ENCODE measurements at regions not wholly inside any gene's neighbourhood (a gene's known extent, or its start where the extent isn't known, plus 50 kb on each side); places are given as distances from the start of the nearest gene placed in this dataset.
A peak's percentile ranks its signal among the peaks of the same experiment; 100 is the strongest.

- Mint-ChIP-seq H3K27me3 (peaks cover 4% of the 10 kb centered on the region), H3K27ac (no peak overlapping the region), H3K9me3 (no peaks in the 10 kb centered on the region)
Measured at GRCh38 chr2:215517391-215517790, 81.5 kb upstream of the FN1 start.

GRCh38 chr2:215514516-215514915 is 78.6 kb upstream of the FN1 start:
- H3K27ac Mint-ChIP-seq, result peak overlapping the region; percentile 52
- DNase-seq, result no peak
- no peaks in the 10 kb centered on the region for H3K4me1 Mint-ChIP-seq
- ATAC-seq, result no peak
- H3K36me3 Mint-ChIP-seq (ENCODE audit: low read depth), result no peaks in the 10 kb centered on the region
- H3K27me3 Mint-ChIP-seq, result peaks cover 4% of the 10 kb centered on the region
- no peaks in the 10 kb centered on the region for H3K9me3 Mint-ChIP-seq
- H3K4me3 Mint-ChIP-seq, result no peak overlapping the region

More at GRCh38 chr2:215517391-215517790, 81.5 kb upstream of the FN1 start:
- H3K36me3 Mint-ChIP-seq (ENCODE audit: low read depth), result no peaks in the 10 kb centered on the region
- ATAC-seq (no peak), DNase-seq (no peak)
- no peaks in the 10 kb centered on the region for H3K4me1 Mint-ChIP-seq
- no peak overlapping the region for H3K4me3 Mint-ChIP-seq

- H3K27me3 Mint-ChIP-seq, result peaks cover 4% of the 10 kb centered on the region
- H3K27ac Mint-ChIP-seq, result no peak overlapping the region
- ATAC-seq (no peak), DNase-seq (no peak)
- H3K4me1 Mint-ChIP-seq, result no peaks in the 10 kb centered on the region
- no peak overlapping the region for H3K4me3 Mint-ChIP-seq
- no peaks in the 10 kb centered on the region for H3K36me3 Mint-ChIP-seq (ENCODE audit: low read depth)
- H3K9me3 Mint-ChIP-seq, result no peaks in the 10 kb centered on the region
Measured at GRCh38 chr2:215511454-215512346, 75.8 kb upstream of the FN1 start.

GRCh38 chr2:215507836-215508235 is 72.0 kb upstream of the FN1 start:
- Mint-ChIP-seq H3K27ac (no peak overlapping the region), H3K9me3 (no peaks in the 10 kb centered on the region), H3K27me3 (peaks cover 2% of the 10 kb centered on the region), H3K36me3 (ENCODE audit: low read depth) (no peaks in the 10 kb centered on the region), H3K4me1 (no peaks in the 10 kb centered on the region), H3K4me3 (no peak overlapping the region)
- ATAC-seq (no peak), DNase-seq (no peak)

GRCh38 chr2:215507136-215507535 is 71.3 kb upstream of the FN1 start:
- Mint-ChIP-seq H3K9me3 (no peaks in the 10 kb centered on the region), H3K36me3 (ENCODE audit: low read depth) (no peaks in the 10 kb centered on the region), H3K4me3 (no peak overlapping the region), H3K27ac (no peak overlapping the region), H3K27me3 (peaks cover 2% of the 10 kb centered on the region), H3K4me1 (no peaks in the 10 kb centered on the region)
- DNase-seq, result no peak
- ATAC-seq, result no peak

- Mint-ChIP-seq H3K36me3 (ENCODE audit: low read depth) (no peaks in the 10 kb centered on the region), H3K4me3 (no peak overlapping the region), H3K4me1 (no peaks in the 10 kb centered on the region), H3K9me3 (no peaks in the 10 kb centered on the region), H3K27me3 (peaks cover 2% of the 10 kb centered on the region), H3K27ac (no peak overlapping the region)
- DNase-seq (no peak), ATAC-seq (no peak)
Measured at GRCh38 chr2:215506604-215506990, 70.7 kb upstream of the FN1 start.

- no peak overlapping the region for H3K4me3 Mint-ChIP-seq
- no peak for DNase-seq
- no peaks in the 10 kb centered on the region for H3K4me1 Mint-ChIP-seq
- ATAC-seq, result no peak
- H3K27ac Mint-ChIP-seq, result no peak overlapping the region
- H3K27me3 Mint-ChIP-seq, result peaks cover 2% of the 10 kb centered on the region
- no peaks in the 10 kb centered on the region for H3K9me3 Mint-ChIP-seq
- no peaks in the 10 kb centered on the region for H3K36me3 Mint-ChIP-seq (ENCODE audit: low read depth)
Measured at GRCh38 chr2:215505044-215505786, 69.3 kb upstream of the FN1 start.

- no peak for ATAC-seq
- Mint-ChIP-seq H3K36me3 (ENCODE audit: low read depth) (no peaks in the 10 kb centered on the region), H3K4me3 (no peak overlapping the region), H3K27me3 (peaks cover 2% of the 10 kb centered on the region), H3K4me1 (no peaks in the 10 kb centered on the region), H3K9me3 (no peaks in the 10 kb centered on the region), H3K27ac (no peak overlapping the region)
- DNase-seq, result no peak
Measured at GRCh38 chr2:215504547-215504946, 68.7 kb upstream of the FN1 start.

- Mint-ChIP-seq H3K36me3 (ENCODE audit: low read depth) (no peaks in the 10 kb centered on the region), H3K27ac (no peak overlapping the region), H3K4me1 (no peaks in the 10 kb centered on the region), H3K4me3 (no peak overlapping the region), H3K9me3 (no peaks in the 10 kb centered on the region), H3K27me3 (peaks cover 5% of the 10 kb centered on the region)
- no peak for ATAC-seq
- DNase-seq, result no peak
Measured at GRCh38 chr2:215503381-215503780, 67.5 kb upstream of the FN1 start.

GRCh38 chr2:215500466-215500865 is 64.6 kb upstream of the FN1 start:
- H3K27me3 Mint-ChIP-seq, result peaks cover 5% of the 10 kb centered on the region
- H3K36me3 Mint-ChIP-seq (ENCODE audit: low read depth), result no peaks in the 10 kb centered on the region
- DNase-seq, result no peak
- H3K9me3 Mint-ChIP-seq, result peaks cover 5% of the 10 kb centered on the region
- no peak overlapping the region for H3K27ac Mint-ChIP-seq
- ATAC-seq, result no peak
- no peak overlapping the region for H3K4me3 Mint-ChIP-seq
- no peaks in the 10 kb centered on the region for H3K4me1 Mint-ChIP-seq

- peaks cover 5% of the 10 kb centered on the region for H3K27me3 Mint-ChIP-seq
- no peak overlapping the region for H3K27ac Mint-ChIP-seq
- ATAC-seq, result no peak
- H3K4me3 Mint-ChIP-seq, result no peak overlapping the region
- H3K9me3 Mint-ChIP-seq, result peaks cover 5% of the 10 kb centered on the region
- DNase-seq, result no peak
- H3K4me1 Mint-ChIP-seq, result no peaks in the 10 kb centered on the region
- H3K36me3 Mint-ChIP-seq (ENCODE audit: low read depth), result no peaks in the 10 kb centered on the region
Measured at GRCh38 chr2:215499331-215499730, 63.5 kb upstream of the FN1 start.

- ATAC-seq (no peak), DNase-seq (no peak)
- Mint-ChIP-seq H3K27me3 (peaks cover 3% of the 10 kb centered on the region), H3K27ac (no peak overlapping the region), H3K4me1 (no peaks in the 10 kb centered on the region), H3K36me3 (ENCODE audit: low read depth) (no peaks in the 10 kb centered on the region), H3K4me3 (no peak overlapping the region), H3K9me3 (peaks cover 5% of the 10 kb centered on the region)
Measured at GRCh38 chr2:215498431-215498830, 62.6 kb upstream of the FN1 start.

- ATAC-seq, result no peak
- H3K36me3 Mint-ChIP-seq (ENCODE audit: low read depth), result no peaks in the 10 kb centered on the region
- H3K4me3 Mint-ChIP-seq, result no peak overlapping the region
Measured at GRCh38 chr2:215493376-215493775, 57.5 kb upstream of the FN1 start.

GRCh38 chr2:215489288-215489848 is 53.5 kb upstream of the FN1 start:
- peaks cover 4% of the 10 kb centered on the region for H3K9me3 Mint-ChIP-seq
- no peaks in the 10 kb centered on the region for H3K36me3 Mint-ChIP-seq (ENCODE audit: low read depth)
- no peak for ATAC-seq
- H3K4me1 Mint-ChIP-seq, result no peaks in the 10 kb centered on the region
- no peak overlapping the region for H3K4me3 Mint-ChIP-seq
- no peak overlapping the region for H3K27ac Mint-ChIP-seq
- peaks cover 4% of the 10 kb centered on the region for H3K27me3 Mint-ChIP-seq
- DNase-seq, result no peak

More at GRCh38 chr2:215493376-215493775, 57.5 kb upstream of the FN1 start:
- H3K4me1 Mint-ChIP-seq, result no peaks in the 10 kb centered on the region
- H3K9me3 Mint-ChIP-seq, result peaks cover 9% of the 10 kb centered on the region
- H3K27me3 Mint-ChIP-seq, result peaks cover 4% of the 10 kb centered on the region
- no peak for DNase-seq
- H3K27ac Mint-ChIP-seq, result no peak overlapping the region

- Mint-ChIP-seq H3K9me3 (peaks cover 4% of the 10 kb centered on the region), H3K27ac (no peak overlapping the region), H3K4me1 (no peaks in the 10 kb centered on the region), H3K36me3 (ENCODE audit: low read depth) (no peaks in the 10 kb centered on the region), H3K4me3 (no peak overlapping the region), H3K27me3 (peaks cover 2% of the 10 kb centered on the region)
- DNase-seq (no peak), ATAC-seq (no peak)
Measured at GRCh38 chr2:215487002-215487372, 51.1 kb upstream of the FN1 start.
